Spinal cord (tissue), 9 donors: ENCODE measurements at regions not wholly inside any gene's neighbourhood (a gene's known extent, or its start where the extent isn't known, plus 50 kb on each side); places are given as distances from the start of the nearest gene placed in this dataset.
A peak's percentile ranks its signal among the peaks of the same experiment; 100 is the strongest.

Experiments used
- DNase-seq, 6 donors: peaks; one replicate each; pipeline versions ENCODE4 v3.0.0 to v3.0.0-alpha.2; 2013 to 2015; ENCODE audit warnings: low spot score in 6 of 6, low read depth in 4 of 6
- H3K27ac ChIP-seq: one replicate; pipeline ENCODE4 v1.5.1; 2013; ENCODE audit warnings: low read depth, low read length, control low read depth
- H3K27me3 ChIP-seq: one replicate; pipeline ENCODE4 v1.6.1; 2013; ENCODE audit warnings: low read length; ENCODE audit not compliant: control insufficient read depth, insufficient read depth
- H3K36me3 ChIP-seq: one replicate; pipeline ENCODE4 v1.6.1; 2013; ENCODE audit warnings: low read length; ENCODE audit not compliant: control insufficient read depth, insufficient read depth
- H3K4me1 ChIP-seq: one replicate; pipeline ENCODE4 v1.6.1; 2013; ENCODE audit warnings: low read length; ENCODE audit not compliant: control insufficient read depth, insufficient read depth
- H3K4me3 ChIP-seq: one replicate; pipeline ENCODE4 v1.5.1; 2013; ENCODE audit warnings: low read depth, low read length, control low read depth
- H3K9me3 ChIP-seq: one replicate; pipeline ENCODE4 v1.6.1; 2013; ENCODE audit warnings: low read length; ENCODE audit not compliant: control insufficient read depth, insufficient read depth
- WGBS: methylation state at CpG from one replicate; pipeline ENCODE4 v1.1.5; 2013; ENCODE audit warnings: missing lambda C conversion rate; ENCODE audit not compliant: insufficient coverage; 5-methylcytosine and 5-hydroxymethylcytosine counted together
- donor health status: healthy.

DNA sequence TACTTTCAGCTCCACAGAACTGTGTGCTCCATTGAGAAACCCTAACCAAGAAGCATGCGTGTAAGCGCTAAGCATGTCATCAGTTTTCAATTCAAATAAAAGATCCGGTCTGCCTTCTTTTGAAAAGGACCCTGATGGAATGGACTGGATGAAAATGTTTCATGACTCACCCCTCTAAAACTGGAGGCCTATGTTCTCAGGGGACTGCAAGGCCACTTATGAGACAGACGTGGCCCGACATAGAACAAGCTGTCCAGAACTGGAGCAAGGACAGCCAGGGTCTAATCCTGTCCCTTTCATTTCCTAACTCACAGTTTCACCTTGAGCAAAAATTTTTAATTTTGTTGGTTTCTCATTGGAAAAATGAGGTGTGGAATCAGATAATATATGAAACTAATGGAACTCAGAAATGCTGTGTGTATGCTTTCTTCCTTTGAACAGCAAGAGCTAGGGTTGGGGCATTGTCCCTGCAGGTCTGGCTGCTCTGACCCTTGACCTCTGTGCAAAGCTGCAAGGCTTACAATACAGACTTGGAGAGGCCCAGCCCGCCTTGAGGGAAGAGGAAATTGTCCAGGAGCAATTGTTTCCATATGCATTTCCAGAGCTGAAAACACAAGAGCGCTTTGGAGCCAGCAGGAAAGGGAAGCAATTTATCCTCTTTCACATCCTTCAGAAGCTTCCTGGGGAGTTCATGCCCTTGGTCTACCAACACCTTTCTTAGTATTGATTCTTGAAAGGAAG lies 553.4 kb upstream of the KLF12 start:
- WGBS = 82% methylated on average over 4 of the region's 7 CpGs
- no peak for DNase-seq
- no peak overlapping the region for H3K27ac ChIP-seq

DNA sequence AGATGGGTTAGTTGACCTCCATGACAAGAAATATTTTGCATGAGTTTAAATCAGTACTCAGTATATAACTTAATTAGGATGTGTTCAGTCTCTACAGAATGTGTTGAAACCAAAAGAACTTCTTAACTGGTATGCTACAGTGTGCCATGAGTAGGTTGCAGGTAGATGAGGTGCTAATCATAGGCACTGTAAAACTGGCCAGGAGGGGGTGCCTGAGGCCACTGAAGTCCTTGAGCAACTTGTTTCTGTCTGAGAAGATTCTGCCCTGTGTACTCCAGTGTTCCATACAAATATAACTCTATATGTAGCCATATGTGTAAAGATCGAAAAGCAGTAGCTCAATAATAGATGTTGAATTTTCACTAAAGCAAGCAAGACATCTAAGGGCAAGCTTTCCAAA lies 549.2 kb upstream of the KLF12 start:
- no peaks in the 10 kb centered on the region for H3K27me3 ChIP-seq
- H3K9me3 ChIP-seq = no peaks in the 10 kb centered on the region
- no peaks in the 10 kb centered on the region for H3K36me3 ChIP-seq
- no peaks in the 10 kb centered on the region for H3K4me1 ChIP-seq
- no peak overlapping the region for H3K4me3 ChIP-seq
- no CpG with 5 or more reads among the region's 1 CpG for WGBS
- no peak overlapping the region for H3K27ac ChIP-seq
- DNase-seq = no peak

More for the DNA sequence above, 553.4 kb upstream of the KLF12 start:
- no peaks in the 10 kb centered on the region for H3K9me3 ChIP-seq
- H3K4me1 ChIP-seq = no peaks in the 10 kb centered on the region
- H3K36me3 ChIP-seq = no peaks in the 10 kb centered on the region
- no peaks in the 10 kb centered on the region for H3K27me3 ChIP-seq
- no peak overlapping the region for H3K4me3 ChIP-seq

DNA sequence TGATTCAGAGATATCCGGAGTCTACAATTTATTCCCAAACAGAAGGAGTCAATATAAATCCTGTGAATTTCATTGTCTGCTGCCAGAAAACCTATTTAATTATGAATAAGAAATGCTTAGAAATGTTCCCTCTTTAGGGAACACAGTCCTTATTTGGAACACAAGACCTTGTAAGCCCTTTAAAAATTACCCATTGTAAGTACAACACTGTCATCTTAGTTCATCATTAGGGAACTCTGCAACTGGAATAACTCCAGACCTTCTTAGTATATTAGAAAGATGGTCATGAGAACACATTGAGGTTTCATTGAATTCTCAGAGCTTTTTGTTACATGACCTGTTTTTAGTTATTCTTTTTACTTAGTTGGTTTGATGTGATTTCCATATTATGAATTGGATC lies 548.5 kb upstream of the KLF12 start:
- H3K4me3 ChIP-seq = no peak overlapping the region
- no peaks in the 10 kb centered on the region for H3K4me1 ChIP-seq
- no peaks in the 10 kb centered on the region for H3K9me3 ChIP-seq
- H3K36me3 ChIP-seq = no peaks in the 10 kb centered on the region
- no peak for DNase-seq
- no peak overlapping the region for H3K27ac ChIP-seq
- no CpG with 5 or more reads among the region's 1 CpG for WGBS
- no peaks in the 10 kb centered on the region for H3K27me3 ChIP-seq

DNA sequence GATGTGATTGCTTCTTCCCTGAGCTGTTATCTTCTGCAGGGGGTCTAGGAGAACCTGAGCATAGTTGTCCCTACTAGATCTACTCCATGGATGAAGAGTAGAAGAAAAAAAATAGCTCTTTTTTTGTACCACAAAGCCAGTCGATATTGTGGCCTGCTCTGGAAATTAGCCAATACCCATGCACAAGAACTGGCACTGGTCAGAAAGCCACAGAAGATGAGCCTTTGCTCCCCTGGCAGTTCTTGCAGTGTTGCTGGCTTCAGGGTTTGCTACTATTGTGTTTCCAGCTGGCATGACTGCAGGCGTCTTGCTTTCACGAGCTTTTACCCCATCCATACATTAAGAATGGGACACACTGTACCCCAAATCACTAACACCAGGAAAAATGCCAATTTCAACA lies 547.7 kb upstream of the KLF12 start:
- H3K9me3 ChIP-seq = no peaks in the 10 kb centered on the region
- H3K27ac ChIP-seq = no peak overlapping the region
- no peaks in the 10 kb centered on the region for H3K27me3 ChIP-seq
- WGBS = 46% methylated on average over 3 of the region's 3 CpGs
- no peaks in the 10 kb centered on the region for H3K4me1 ChIP-seq
- no peaks in the 10 kb centered on the region for H3K36me3 ChIP-seq
- H3K4me3 ChIP-seq = no peak overlapping the region
- DNase-seq = peak in 1 of 6 donors; percentile 34

DNA sequence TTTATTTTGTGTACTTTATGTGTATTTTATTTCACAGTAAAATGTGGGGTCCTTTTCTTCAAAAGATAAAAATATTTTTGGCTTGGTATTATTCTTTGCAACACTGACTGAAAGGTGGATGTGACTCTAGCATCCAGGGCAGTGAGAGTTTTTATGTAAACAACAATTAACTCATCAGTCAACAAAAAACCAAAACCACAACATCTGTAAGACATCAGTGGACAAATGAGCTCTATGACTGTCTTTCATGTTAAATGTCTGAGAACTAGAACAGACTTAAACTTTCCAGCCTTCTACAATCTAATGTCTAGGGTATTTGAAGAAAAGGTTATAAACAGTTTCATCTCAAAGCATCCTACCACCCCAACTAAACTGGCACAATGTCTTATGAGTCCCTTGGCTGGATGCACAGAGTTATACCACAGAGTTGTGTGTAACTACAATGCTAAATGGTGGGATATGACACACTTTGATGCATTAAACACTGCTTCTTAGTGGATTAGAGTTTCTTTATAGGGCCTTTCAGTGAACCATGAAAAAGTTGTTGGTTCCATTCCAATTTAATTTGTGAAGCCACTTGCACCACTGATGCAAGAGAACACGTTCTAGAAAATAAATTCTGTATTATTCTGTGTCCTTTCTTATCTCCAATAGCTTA lies 544.2 kb upstream of the KLF12 start:
- Histone ChIP-seq H3K9me3 (no peaks in the 10 kb centered on the region), H3K4me1 (no peaks in the 10 kb centered on the region), H3K4me3 (no peak overlapping the region), H3K36me3 (no peaks in the 10 kb centered on the region), H3K27ac (no peak overlapping the region), H3K27me3 (no peaks in the 10 kb centered on the region)
- DNase-seq = no peak
- no CpG with 5 or more reads among the region's 1 CpG for WGBS

DNA sequence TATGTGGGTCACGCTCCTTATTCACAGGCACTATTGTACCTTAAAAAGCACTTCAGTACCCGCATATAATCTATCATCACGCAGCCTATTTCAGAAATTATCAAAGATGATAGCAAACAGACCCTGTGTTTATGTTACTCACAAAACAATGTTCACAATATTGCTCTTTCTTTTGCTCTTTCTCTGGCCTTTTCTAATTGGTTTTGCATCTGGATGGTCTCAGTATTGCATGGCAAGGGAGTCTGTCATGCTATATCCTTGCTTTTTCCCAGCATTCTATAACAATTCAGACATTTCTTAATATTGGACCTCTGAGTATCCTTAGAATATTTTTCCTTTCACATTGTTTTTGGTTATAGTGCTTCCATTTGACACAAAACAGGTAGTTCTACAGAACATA lies 541.8 kb upstream of the KLF12 start:
- no peaks in the 10 kb centered on the region for H3K27me3 ChIP-seq
- no peaks in the 10 kb centered on the region for H3K4me1 ChIP-seq
- H3K9me3 ChIP-seq = no peaks in the 10 kb centered on the region
- H3K4me3 ChIP-seq = no peak overlapping the region
- no peaks in the 10 kb centered on the region for H3K36me3 ChIP-seq
- no peak overlapping the region for H3K27ac ChIP-seq
- DNase-seq = no peak
- 100% methylated on average over 3 of the region's 3 CpGs for WGBS

DNA sequence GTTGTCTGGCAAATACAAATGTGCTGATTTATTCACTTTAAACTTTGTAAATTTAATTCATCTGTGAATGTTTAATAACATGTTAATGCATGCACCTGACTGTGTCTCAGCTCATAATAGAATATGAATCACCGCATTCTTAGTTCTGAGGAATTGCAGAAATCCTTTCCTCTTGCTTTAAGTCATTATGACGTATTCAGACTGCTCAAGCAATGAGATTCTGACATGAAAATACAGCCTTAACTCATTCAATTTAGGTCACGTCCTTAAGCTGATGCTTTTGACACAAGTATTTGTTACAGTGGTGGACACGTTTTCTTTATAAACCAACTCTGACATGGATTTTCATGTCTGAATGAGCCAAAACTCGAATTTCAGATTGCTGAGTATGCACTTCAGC lies 541.0 kb upstream of the KLF12 start:
- Histone ChIP-seq H3K36me3 (no peaks in the 10 kb centered on the region), H3K27ac (no peak overlapping the region), H3K9me3 (no peaks in the 10 kb centered on the region), H3K4me1 (no peaks in the 10 kb centered on the region), H3K4me3 (no peak overlapping the region), H3K27me3 (no peaks in the 10 kb centered on the region)
- no CpG with 5 or more reads among the region's 5 CpGs for WGBS
- peak in 1 of 6 donors; percentile 47 for DNase-seq

DNA sequence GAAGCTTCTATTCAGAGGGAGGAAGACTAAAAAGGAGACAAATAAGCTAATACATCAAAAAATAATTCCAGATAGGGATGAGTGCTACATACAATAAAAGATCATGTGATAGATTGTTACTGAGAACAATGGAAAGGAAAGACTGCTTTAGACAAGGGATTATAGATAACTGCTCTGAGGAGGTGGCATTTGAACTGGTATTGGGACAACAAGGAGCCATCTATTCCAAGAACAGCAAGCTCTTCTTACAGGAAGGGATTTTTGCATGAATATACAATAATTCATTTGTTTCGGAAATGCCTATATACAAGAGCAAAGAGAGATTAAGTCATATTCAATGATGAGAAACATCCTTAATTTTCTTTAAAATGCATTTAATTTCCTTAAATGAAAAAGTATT lies 540.5 kb upstream of the KLF12 start:
- no peaks in the 10 kb centered on the region for H3K27me3 ChIP-seq
- no peaks in the 10 kb centered on the region for H3K4me1 ChIP-seq
- no peak overlapping the region for H3K4me3 ChIP-seq
- H3K27ac ChIP-seq = peak overlapping the region; percentile 25
- H3K9me3 ChIP-seq = no peaks in the 10 kb centered on the region
- peak in 2 of 6 donors; percentile 27 to 28 for DNase-seq
- no CpG with 5 or more reads among the region's 1 CpG for WGBS
- no peaks in the 10 kb centered on the region for H3K36me3 ChIP-seq

DNA sequence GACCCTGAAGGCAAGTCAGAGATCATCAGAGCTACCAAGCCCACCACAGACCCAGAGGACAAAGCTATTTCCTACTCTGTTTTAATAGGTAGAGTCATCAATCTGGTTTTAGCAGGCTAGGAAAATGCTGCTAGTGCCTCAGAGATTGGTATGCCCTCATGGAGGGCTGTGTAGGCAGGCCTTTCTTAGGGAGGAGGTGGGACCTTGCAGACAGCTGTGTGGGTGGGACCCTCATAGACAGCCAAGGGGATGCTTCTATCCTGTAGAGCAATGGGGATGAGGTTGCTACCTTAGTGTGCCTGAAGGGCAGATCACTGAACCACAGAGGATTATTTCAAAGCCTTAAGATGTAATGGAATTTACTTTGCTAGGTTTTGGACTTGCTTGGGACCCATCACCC lies 534.9 kb upstream of the KLF12 start:
- Histone ChIP-seq H3K27me3 (no peaks in the 10 kb centered on the region), H3K9me3 (no peaks in the 10 kb centered on the region), H3K4me3 (no peak overlapping the region), H3K36me3 (no peaks in the 10 kb centered on the region), H3K4me1 (no peaks in the 10 kb centered on the region), H3K27ac (no peak overlapping the region)
- DNase-seq = no peak

DNA sequence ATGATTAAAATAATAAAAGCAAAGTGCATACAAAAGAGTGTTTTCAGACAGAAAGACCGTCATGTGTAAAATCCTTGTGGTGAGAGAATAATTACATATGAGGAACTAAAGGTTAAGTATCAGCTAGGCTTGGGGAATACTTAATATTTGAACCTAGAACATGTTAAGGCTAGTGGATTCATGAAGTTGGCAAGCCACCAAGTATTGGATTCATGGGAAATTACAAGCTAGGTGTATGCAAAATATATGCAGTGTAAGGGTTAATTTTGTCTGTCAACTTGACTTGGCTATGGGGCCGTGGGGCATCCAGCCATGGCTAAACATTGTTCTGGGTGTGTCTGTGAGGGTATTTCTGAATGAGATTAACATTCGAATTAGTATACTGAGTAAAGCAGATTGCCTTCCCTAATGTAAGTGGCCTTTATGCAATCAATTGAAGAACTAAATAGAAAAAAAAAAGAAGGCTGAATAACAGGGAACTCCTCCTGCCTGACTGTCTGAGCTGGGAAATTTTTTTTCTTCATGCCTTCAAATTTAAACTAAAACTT lies 533.5 kb upstream of the KLF12 start:
- no peaks in the 10 kb centered on the region for H3K27me3 ChIP-seq
- H3K4me3 ChIP-seq = no peak overlapping the region
- no peaks in the 10 kb centered on the region for H3K36me3 ChIP-seq
- DNase-seq = peak in 1 of 6 donors; percentile 18
- no peaks in the 10 kb centered on the region for H3K9me3 ChIP-seq
- WGBS = 27% methylated on average over 2 of the region's 3 CpGs
- H3K27ac ChIP-seq = no peak overlapping the region
- H3K4me1 ChIP-seq = no peaks in the 10 kb centered on the region
